ENCODE measurements at regions not wholly inside any gene's neighbourhood (a gene's known extent, or its start where the extent isn't known, plus 50 kb on each side); places are given as distances from the start of the nearest gene placed in this dataset.

- Histone ChIP-seq H3K36me3 (ENCODE audit: control insufficient read depth, insufficient read depth, low read length) (no peaks in the 10 kb centered on the region), H3K9ac (no peak overlapping the region), H2AFZ (no peak overlapping the region), H3K4me3 (ENCODE audit: low read depth, low read length) (no peak overlapping the region), H3K27ac (no peak overlapping the region), H3K27me3 (ENCODE audit: control insufficient read depth, insufficient read depth, low read length) (no peaks in the 10 kb centered on the region), H3K4me2 (ENCODE audit: low read length) (no peak overlapping the region), H3K4me1 (no peaks in the 10 kb centered on the region), H3K79me2 (no peaks in the 10 kb centered on the region), H3K9me3 (ENCODE audit: control insufficient read depth, low read length) (no peaks in the 10 kb centered on the region)
- TF ChIP-seq, protein P1, sequence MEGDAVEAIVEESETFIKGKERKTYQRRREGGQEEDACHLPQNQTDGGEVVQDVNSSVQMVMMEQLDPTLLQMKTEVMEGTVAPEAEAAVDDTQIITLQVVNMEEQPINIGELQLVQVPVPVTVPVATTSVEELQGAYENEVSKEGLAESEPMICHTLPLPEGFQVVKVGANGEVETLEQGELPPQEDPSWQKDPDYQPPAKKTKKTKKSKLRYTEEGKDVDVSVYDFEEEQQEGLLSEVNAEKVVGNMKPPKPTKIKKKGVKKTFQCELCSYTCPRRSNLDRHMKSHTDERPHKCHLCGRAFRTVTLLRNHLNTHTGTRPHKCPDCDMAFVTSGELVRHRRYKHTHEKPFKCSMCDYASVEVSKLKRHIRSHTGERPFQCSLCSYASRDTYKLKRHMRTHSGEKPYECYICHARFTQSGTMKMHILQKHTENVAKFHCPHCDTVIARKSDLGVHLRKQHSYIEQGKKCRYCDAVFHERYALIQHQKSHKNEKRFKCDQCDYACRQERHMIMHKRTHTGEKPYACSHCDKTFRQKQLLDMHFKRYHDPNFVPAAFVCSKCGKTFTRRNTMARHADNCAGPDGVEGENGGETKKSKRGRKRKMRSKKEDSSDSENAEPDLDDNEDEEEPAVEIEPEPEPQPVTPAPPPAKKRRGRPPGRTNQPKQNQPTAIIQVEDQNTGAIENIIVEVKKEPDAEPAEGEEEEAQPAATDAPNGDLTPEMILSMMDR (IDR thresholded peaks at IDR 0.05): no peak
Measured at GRCh38 chr10:29078919-29079318, 210.0 kb upstream of the LYZL1 start.

GRCh38 chr10:29081231-29081630 is 207.6 kb upstream of the LYZL1 start:
- TF ChIP-seq, protein P1 (IDR thresholded peaks at IDR 0.05): no peak
- H3K27me3 ChIP-seq (ENCODE audit: control insufficient read depth, insufficient read depth, low read length): no peaks in the 10 kb centered on the region
- H3K9ac ChIP-seq: no peak overlapping the region
- H3K4me1 ChIP-seq: no peaks in the 10 kb centered on the region
- no peak overlapping the region for H2AFZ ChIP-seq
- no peak overlapping the region for H3K27ac ChIP-seq
- no peaks in the 10 kb centered on the region for H3K79me2 ChIP-seq
- no peaks in the 10 kb centered on the region for H3K36me3 ChIP-seq (ENCODE audit: control insufficient read depth, insufficient read depth, low read length)
- no peaks in the 10 kb centered on the region for H3K9me3 ChIP-seq (ENCODE audit: control insufficient read depth, low read length)
- no peak overlapping the region for H3K4me3 ChIP-seq (ENCODE audit: low read depth, low read length)
- H3K4me2 ChIP-seq (ENCODE audit: low read length): no peak overlapping the region

DNA sequence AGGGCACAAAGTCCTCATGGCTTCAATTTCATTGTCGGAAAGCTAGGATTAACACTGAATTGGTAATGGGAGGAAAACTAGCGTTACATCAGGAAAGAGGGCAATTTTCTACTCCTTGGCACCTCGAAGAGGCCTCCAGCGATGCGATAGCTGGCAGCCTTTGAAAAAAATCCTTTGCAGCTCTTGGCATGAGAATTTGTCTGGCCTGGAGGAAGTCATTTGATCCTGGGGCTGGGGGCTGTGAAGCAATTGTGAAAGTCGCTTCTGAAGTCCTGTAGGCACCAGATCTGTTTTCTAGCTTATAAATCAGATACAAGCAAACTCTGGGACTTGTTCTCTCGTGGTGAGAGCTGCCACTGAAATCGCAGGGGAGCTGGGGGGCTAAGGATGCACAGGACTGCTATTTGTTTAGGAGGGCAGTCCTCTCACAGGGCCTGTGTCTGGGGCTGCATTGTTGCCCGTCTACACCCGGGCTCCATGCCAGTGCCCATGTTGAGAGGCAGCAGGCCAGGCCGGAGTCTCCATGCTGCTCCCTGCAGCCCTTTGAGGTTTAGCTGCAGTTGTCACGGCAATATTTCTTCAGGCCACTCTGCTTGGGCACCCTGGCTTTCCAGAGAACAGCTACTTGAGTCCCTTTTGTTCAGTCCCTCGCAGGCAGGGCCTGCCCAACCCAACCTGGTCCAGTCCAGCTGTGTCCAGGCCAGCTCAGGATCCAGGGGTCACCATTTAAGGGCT is 206.8 kb upstream of the LYZL1 start:
- no peak overlapping the region for H2AFZ ChIP-seq
- no peaks in the 10 kb centered on the region for H3K36me3 ChIP-seq (ENCODE audit: control insufficient read depth, insufficient read depth, low read length)
- TF ChIP-seq, protein P1 (IDR thresholded peaks at IDR 0.05): no peak
- H3K9me3 ChIP-seq (ENCODE audit: control insufficient read depth, low read length): no peaks in the 10 kb centered on the region
- no peak overlapping the region for H3K4me3 ChIP-seq (ENCODE audit: low read depth, low read length)
- H3K4me1 ChIP-seq: no peaks in the 10 kb centered on the region
- no peaks in the 10 kb centered on the region for H3K79me2 ChIP-seq
- H3K27me3 ChIP-seq (ENCODE audit: control insufficient read depth, insufficient read depth, low read length): no peaks in the 10 kb centered on the region
- no peak overlapping the region for H3K4me2 ChIP-seq (ENCODE audit: low read length)
- H3K27ac ChIP-seq: no peak overlapping the region
- H3K9ac ChIP-seq: no peak overlapping the region

DNA sequence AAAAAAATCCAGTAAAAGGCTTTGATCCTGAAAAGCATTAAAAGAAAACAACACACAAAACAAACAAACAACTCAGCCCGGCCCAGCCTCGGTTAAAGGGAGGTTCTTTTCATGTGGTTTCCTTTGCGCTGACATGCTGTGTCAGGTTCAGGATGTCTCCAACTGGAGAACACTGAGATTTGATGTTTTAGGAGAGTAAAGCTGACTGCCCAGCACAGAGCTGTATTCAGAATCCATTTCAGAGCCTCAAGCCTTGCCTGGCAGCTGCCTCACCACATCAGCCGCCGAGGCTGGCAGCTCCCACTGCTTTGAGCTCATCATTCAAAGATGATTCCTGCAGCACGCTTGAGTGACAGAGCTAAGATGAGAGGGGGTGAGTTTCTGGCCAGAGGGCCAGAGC is 205.8 kb upstream of the LYZL1 start:
- Histone ChIP-seq H3K36me3 (ENCODE audit: control insufficient read depth, insufficient read depth, low read length) (no peaks in the 10 kb centered on the region), H3K27ac (no peak overlapping the region), H3K4me1 (no peaks in the 10 kb centered on the region), H3K4me2 (ENCODE audit: low read length) (no peak overlapping the region), H3K4me3 (ENCODE audit: low read depth, low read length) (no peak overlapping the region), H2AFZ (no peak overlapping the region), H3K9me3 (ENCODE audit: control insufficient read depth, low read length) (no peaks in the 10 kb centered on the region), H3K79me2 (no peaks in the 10 kb centered on the region), H3K9ac (no peak overlapping the region), H3K27me3 (ENCODE audit: control insufficient read depth, insufficient read depth, low read length) (no peaks in the 10 kb centered on the region)
- TF ChIP-seq, protein P1 (IDR thresholded peaks at IDR 0.05): no peak
